K562 (cell line): ENCODE measurements at regions not wholly inside any gene's neighbourhood (a gene's known extent, or its start where the extent isn't known, plus 50 kb on each side); places are given as distances from the start of the nearest gene placed in this dataset.

ENCODE experiments used
- ATAC-seq: fragments of 200-7000 bp; cut with Tn5 transposase; 3 replicates; pipeline ENCODE4 v1.9.1; 2020; ENCODE audit warnings: moderate library complexity
- BruUV-seq: library from RNA; stranded (reverse); fragments of 400-500 nt; replicated peaks from 2 replicates; lab custom pipeline; 2021; lab: Mats Ljungman, UMichigan
- CTCF ChIA-PET: fragments of 300-600 bp; formaldehyde crosslinking; extraction: SDS; loops from one replicate; lab custom pipeline; 2021; ENCODE audit warnings: low intra/inter-chr PET ratio; lab: Yijun Ruan, JAX
- POLR2A ChIA-PET: fragments of 300-600, 350-650 bp; sonication (Branson Sonifier 250); formaldehyde crosslinking; extraction: SDS; loops from one replicate; lab custom pipeline; 2021; ENCODE audit warnings: antibody characterized with exemption, inconsistent platforms; lab: Yijun Ruan, JAX
- DNase-seq, 4 experiments: peaks; one replicate each; pipeline versions ENCODE4 v3.0.0 to v3.0.0-alpha.2; 2011 to 2018; ENCODE audit warnings: low spot score in 3 of 4, mixed read lengths in 3 of 4; ENCODE audit errors: extremely low read depth in 1 of 4
- FAIRE-seq: peaks from 2 replicates; lab custom pipeline; 2011; peaks lifted over from hg19 to GRCh38; lab: Jason Lieb, UNC
- H2AFZ ChIP-seq: 2 replicates; pipeline ENCODE4 v1.6.0; 2011; ENCODE audit warnings: low read depth, low read length, control low read depth, inconsistent platforms
- H3K27ac ChIP-seq: fragments of 200-600 bp; 3 replicates; pipeline ENCODE4 v1.8.0; 2011; ENCODE audit warnings: low read depth, mild to moderate bottlenecking, control low read depth, inconsistent platforms, low read length, moderate library complexity, mixed read lengths; ENCODE audit errors: extremely low read depth
- H3K27me3 ChIP-seq, 2 experiments: fragments of 300-600 bp in 1 of 2; 2 replicates in 1 of 2; 3 replicates in 1 of 2; pipeline versions ENCODE4 v1.6.0 to v1.8.0; 2011; ENCODE audit warnings: inconsistent platforms in 2 of 2, low read length in 2 of 2, mild to moderate bottlenecking in 1 of 2, mixed read lengths in 1 of 2, moderate library complexity in 1 of 2; ENCODE audit not compliant: control insufficient read depth in 2 of 2, insufficient read depth in 2 of 2
- H3K36me3 ChIP-seq: fragments of 300-600 bp; 3 replicates; pipeline ENCODE4 v1.8.0; 2011; ENCODE audit warnings: mild to moderate bottlenecking, low read length, inconsistent platforms; ENCODE audit not compliant: control insufficient read depth, insufficient read depth
- H3K4me1 ChIP-seq, 2 experiments: fragments of 200-600 bp in 1 of 2; replicated peaks in 1 of 2; 2 replicates in 1 of 2; 3 replicates in 1 of 2; pipeline versions ENCODE4 v1.5.1 to v1.8.0; 2011; ENCODE audit warnings: inconsistent platforms in 2 of 2, low read length in 2 of 2, mild to moderate bottlenecking in 1 of 2, mixed read lengths in 1 of 2, moderate library complexity in 1 of 2; ENCODE audit not compliant: control insufficient read depth in 2 of 2, insufficient read depth in 2 of 2
- H3K4me2 ChIP-seq: 2 replicates; pipeline ENCODE4 v1.6.1; 2011; ENCODE audit warnings: low read length, control low read depth, inconsistent platforms, mixed read lengths; ENCODE audit not compliant: insufficient read depth
- H3K4me3 ChIP-seq: fragments of 200-600 bp; sonication (generic), shearing (Covaris generic); 2 replicates; pipeline ENCODE4 v1.5.1; 2016; ENCODE audit warnings: control low read depth, inconsistent platforms
- H3K79me2 ChIP-seq: fragments of 200-600 bp; 3 replicates; pipeline ENCODE4 v1.8.0; 2011; ENCODE audit warnings: low read length, inconsistent platforms; ENCODE audit not compliant: control insufficient read depth, insufficient read depth
- H3K9ac ChIP-seq, 2 experiments: 2 replicates each; pipeline versions ENCODE4 v1.6.0 to v1.6.1; 2011; ENCODE audit warnings: low read depth in 2 of 2, low read length in 2 of 2, control low read depth in 1 of 2, inconsistent platforms in 1 of 2, mild to moderate bottlenecking in 1 of 2, mixed read lengths in 1 of 2; ENCODE audit not compliant: insufficient read depth in 1 of 2
- H3K9me1 ChIP-seq: one replicate; pipeline ENCODE4 v1.6.0; 2011; ENCODE audit warnings: inconsistent platforms, mild to moderate bottlenecking, low read length, moderate library complexity; ENCODE audit not compliant: control insufficient read depth, insufficient read depth
- H3K9me3 ChIP-seq: replicated peaks from 2 replicates; pipeline ENCODE4 v1.5.1; 2011; ENCODE audit warnings: low read depth, low read length, inconsistent platforms; ENCODE audit not compliant: control insufficient read depth, insufficient read depth
- H4K20me1 ChIP-seq: replicated peaks from 2 replicates; pipeline ENCODE4 v1.6.1; 2011; ENCODE audit warnings: low read length, inconsistent platforms, mixed read lengths; ENCODE audit not compliant: control insufficient read depth, insufficient read depth
- ARHGAP35 ChIP-seq: fragments of 450-650 bp; IDR thresholded peaks from 2 replicates; pipeline ENCODE4 v1.6.1; 2018; ENCODE audit not compliant: partially characterized antibody
- BRF2 ChIP-seq: IDR thresholded peaks from 3 replicates; pipeline ENCODE4 v1.6.1; 2011; ENCODE audit warnings: borderline replicate concordance, mild to moderate bottlenecking; ENCODE audit not compliant: insufficient read length, insufficient read depth
- CREB3 ChIP-seq: fragments of 450-650 bp; conservative IDR thresholded peaks from 2 replicates; pipeline ENCODE4 v1.6.1; 2016; ENCODE audit warnings: missing genetic modification characterization, low read depth, mild to moderate bottlenecking, missing compliant biosample characterization, moderate library complexity
- HNRNPUL1 ChIP-seq: fragments of 200-400 bp; formaldehyde crosslinking; IDR thresholded peaks from 2 replicates; pipeline ENCODE4 v1.6.1; 2017; ENCODE audit warnings: low read length
- JUND ChIP-seq, 2 experiments: IDR thresholded peaks; 2 replicates in 1 of 2; 3 replicates in 1 of 2; pipeline ENCODE4 v1.6.1; 2011; ENCODE audit warnings: borderline replicate concordance in 2 of 2, low read depth in 2 of 2, low read length in 2 of 2, improper control_type of control experiment in 1 of 2, missing biosample characterization in 1 of 2, missing genetic modification characterization in 1 of 2, missing genetic modification reagents in 1 of 2
- MCM5 ChIP-seq: fragments of 450-650 bp; IDR thresholded peaks from 2 replicates; pipeline ENCODE4 v1.6.1; 2016; ENCODE audit warnings: low read depth
- THAP7 ChIP-seq: fragments of 250-450 bp; sonication (Bioruptor Pico); IDR thresholded peaks from 2 replicates; pipeline ENCODE4 v1.5.0; 2021
- TRIM25 ChIP-seq: fragments of 450-650 bp; IDR thresholded peaks from 2 replicates; pipeline ENCODE4 v1.7.0; 2016; ENCODE audit warnings: borderline replicate concordance
- WGBS: fragments of 100-300 bp; shearing (Covaris generic); methylation state at CpG from one replicate; pipeline ENCODE4 v1.1.6; 2016; ENCODE audit warnings: low coverage, mixed read lengths; ENCODE audit not compliant: insufficient coverage; ENCODE audit errors: missing lambda C conversion rate; 5-methylcytosine and 5-hydroxymethylcytosine counted together
- in situ Hi-C: fragments of 300-500 bp; cut with MboI; formaldehyde crosslinking; loops from 4 replicates; pipeline ENCODE4 v1.15.0; 2018; ENCODE audit warnings: inconsistent platforms, mixed read lengths
- intact Hi-C: fragments of 100-400 bp; cut with micrococcal nuclease; formaldehyde crosslinking; loops from 2 replicates; pipeline ENCODE4 v1.14.2; 2022

- intact Hi-C loops: no loop called here
- in situ Hi-C loops: no loop called here
- ChIA-PET POLR2A (interaction anchor here (0.6 to 1.0 kb wide), 2 partner anchors 12 to 13 kb away, joined by 3 to 6 read pairs; no protein-coding TSS in a partner anchor), CTCF (no interaction called here)
- H3K9me3 ChIP-seq: no peaks in the 10 kb centered on the region
- ATAC-seq (no peak), FAIRE-seq (no peak), DNase-seq (no peak)
- 0% methylated on average over 2 of the region's 2 CpGs for WGBS
- H3K27me3 ChIP-seq: peaks cover 18 to 37% of the 10 kb centered on the region in 2 experiments
- no peak overlapping the region for H3K4me2 ChIP-seq
- no peak overlapping the region for H3K27ac ChIP-seq
- no peak for TF ChIP-seq TRIM25
- no peak for TF ChIP-seq THAP7
- no peak for TF ChIP-seq CREB3 (tag)
- no peak for TF ChIP-seq MCM5
- TF ChIP-seq BRF2: no peak
- no peak for TF ChIP-seq ARHGAP35
- no peak for TF ChIP-seq JUND (IDR thresholded peaks at IDR 0.05; ENCODE audit: borderline replicate concordance, low read depth, low read length)
- no peak for TF ChIP-seq JUND (tag; IDR thresholded peaks at IDR 0.05; ENCODE audit: borderline replicate concordance, low read depth, low read length)
- TF ChIP-seq HNRNPUL1: no peak
- H3K4me3 ChIP-seq: no peak overlapping the region
- no TSS peak for BruUV-seq
- H3K4me1 ChIP-seq: no peaks in the 10 kb centered on the region; a peak in 1 of 5 replicates
- H3K79me2 ChIP-seq: no peaks in the 10 kb centered on the region
- no peak overlapping the region for H3K9ac ChIP-seq
- no peaks in the 10 kb centered on the region for H4K20me1 ChIP-seq
- H3K36me3 ChIP-seq: no peaks in the 10 kb centered on the region
- no peak overlapping the region for H2AFZ ChIP-seq
- no peaks in the 10 kb centered on the region for H3K9me1 ChIP-seq
Measured at GRCh38 chr3:43218921-43219320, 67.4 kb upstream of the SNRK start.
